ENCODE measurements at regions not wholly inside any gene's neighbourhood (a gene's known extent, or its start where the extent isn't known, plus 50 kb on each side); places are given as distances from the start of the nearest gene placed in this dataset.
"Not testable (repeated sequence)": the region's sequence is repeated elsewhere in the genome, so short reads cannot be mapped to it uniquely, and the experiment has no call there.

DNA sequence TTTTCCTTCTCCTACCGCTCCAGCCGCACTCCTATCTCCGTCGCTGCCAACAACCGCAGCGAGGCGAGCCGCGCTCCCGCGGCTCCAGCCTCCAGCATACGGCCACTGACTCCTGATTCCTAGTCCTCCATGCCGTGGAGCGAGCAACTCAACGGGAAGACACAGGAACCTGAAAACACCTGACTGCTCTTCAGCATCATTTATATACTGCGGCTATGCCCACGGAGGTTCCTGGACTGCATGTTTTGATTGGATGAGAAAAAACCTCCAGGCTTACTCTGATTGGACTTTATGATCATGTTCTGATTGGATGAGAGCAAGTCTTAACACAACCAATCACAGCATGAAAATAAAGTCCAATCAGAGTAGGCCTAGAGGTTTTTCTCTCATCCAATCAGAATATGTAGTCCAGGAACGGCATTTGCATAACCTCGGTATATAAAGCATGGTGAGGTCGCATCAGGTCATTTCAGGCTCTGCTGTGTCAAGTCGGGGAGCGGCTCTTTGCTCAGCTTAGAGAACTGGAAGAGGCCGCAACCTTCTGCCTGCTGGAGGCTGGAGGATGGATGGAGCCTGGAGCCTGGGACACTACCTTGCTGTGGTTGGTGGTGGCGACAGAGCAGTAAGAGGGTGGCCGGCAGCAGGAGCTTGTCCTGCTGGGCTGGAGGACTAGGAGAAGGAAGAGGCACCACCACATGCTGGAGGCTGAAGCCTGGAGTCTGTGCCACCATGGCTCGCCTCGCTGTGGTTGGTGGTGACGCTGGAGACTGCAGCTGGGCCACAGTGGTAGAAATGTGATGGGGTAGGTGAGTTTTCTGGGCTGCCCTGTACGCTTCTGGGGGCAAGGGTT, 204.6 kb upstream of the WSB1 start (continued):
- TF ChIP-seq, protein P1, sequence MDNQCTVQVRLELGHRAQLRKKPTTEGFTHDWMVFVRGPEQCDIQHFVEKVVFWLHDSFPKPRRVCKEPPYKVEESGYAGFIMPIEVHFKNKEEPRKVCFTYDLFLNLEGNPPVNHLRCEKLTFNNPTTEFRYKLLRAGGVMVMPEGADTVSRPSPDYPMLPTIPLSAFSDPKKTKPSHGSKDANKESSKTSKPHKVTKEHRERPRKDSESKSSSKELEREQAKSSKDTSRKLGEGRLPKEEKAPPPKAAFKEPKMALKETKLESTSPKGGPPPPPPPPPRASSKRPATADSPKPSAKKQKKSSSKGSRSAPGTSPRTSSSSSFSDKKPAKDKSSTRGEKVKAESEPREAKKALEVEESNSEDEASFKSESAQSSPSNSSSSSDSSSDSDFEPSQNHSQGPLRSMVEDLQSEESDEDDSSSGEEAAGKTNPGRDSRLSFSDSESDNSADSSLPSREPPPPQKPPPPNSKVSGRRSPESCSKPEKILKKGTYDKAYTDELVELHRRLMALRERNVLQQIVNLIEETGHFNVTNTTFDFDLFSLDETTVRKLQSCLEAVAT (IDR thresholded peaks at IDR 0.05): peak; percentile 93 to 95
- TF ChIP-seq MEF2A (IDR thresholded peaks at IDR 0.05; ENCODE audit: control insufficient read depth, low read depth, low read length): peak; percentile 2; the same call in 1 of the 2 replicates
- TF ChIP-seq NBN (IDR thresholded peaks at IDR 0.05; ENCODE audit: low read depth): peak; percentile 57; the same call in 1 of the 2 replicates
- 0 out of 2 replicates have a peak, but pooled peaks have one; percentile 34 for TF ChIP-seq FOXP1 (CRISPR knock-in tag; IDR thresholded peaks at IDR 0.05)
- TF ChIP-seq POLR2H (tag; IDR thresholded peaks at IDR 0.05; ENCODE audit: low read depth): peak; percentile 98
- TF ChIP-seq CREB1 (IDR thresholded peaks at IDR 0.05): peak; percentile 25; the same call in 1 of the 2 replicates
- TF ChIP-seq CREB1 (CRISPR knock-in tag; IDR thresholded peaks at IDR 0.05): 0 out of 2 replicates have a peak, but pooled peaks have one; percentile 19
- TF ChIP-seq, protein P2, sequence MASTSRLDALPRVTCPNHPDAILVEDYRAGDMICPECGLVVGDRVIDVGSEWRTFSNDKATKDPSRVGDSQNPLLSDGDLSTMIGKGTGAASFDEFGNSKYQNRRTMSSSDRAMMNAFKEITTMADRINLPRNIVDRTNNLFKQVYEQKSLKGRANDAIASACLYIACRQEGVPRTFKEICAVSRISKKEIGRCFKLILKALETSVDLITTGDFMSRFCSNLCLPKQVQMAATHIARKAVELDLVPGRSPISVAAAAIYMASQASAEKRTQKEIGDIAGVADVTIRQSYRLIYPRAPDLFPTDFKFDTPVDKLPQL (IDR thresholded peaks at IDR 0.05; ENCODE audit: extremely low read depth, insufficient read length): peak; percentile 81
- peak; percentile 77 for TF ChIP-seq FIP1L1 (IDR thresholded peaks at IDR 0.05; ENCODE audit: low read depth, low read length, poor library complexity, severe bottlenecking)
- TF ChIP-seq CBFB (CRISPR knock-in tag; IDR thresholded peaks at IDR 0.05): peak; percentile 82; the same call in 1 of the 2 replicates
- TF ChIP-seq, protein P3, sequence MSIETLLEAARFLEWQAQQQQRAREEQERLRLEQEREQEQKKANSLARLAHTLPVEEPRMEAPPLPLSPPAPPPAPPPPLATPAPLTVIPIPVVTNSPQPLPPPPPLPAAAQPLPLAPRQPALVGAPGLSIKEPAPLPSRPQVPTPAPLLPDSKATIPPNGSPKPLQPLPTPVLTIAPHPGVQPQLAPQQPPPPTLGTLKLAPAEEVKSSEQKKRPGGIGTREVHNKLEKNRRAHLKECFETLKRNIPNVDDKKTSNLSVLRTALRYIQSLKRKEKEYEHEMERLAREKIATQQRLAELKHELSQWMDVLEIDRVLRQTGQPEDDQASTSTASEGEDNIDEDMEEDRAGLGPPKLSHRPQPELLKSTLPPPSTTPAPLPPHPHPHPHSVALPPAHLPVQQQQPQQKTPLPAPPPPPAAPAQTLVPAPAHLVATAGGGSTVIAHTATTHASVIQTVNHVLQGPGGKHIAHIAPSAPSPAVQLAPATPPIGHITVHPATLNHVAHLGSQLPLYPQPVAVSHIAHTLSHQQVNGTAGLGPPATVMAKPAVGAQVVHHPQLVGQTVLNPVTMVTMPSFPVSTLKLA (conservative IDR thresholded peaks at IDR 0.05): peak; percentile 68 to 75
- TF ChIP-seq, protein P4, sequence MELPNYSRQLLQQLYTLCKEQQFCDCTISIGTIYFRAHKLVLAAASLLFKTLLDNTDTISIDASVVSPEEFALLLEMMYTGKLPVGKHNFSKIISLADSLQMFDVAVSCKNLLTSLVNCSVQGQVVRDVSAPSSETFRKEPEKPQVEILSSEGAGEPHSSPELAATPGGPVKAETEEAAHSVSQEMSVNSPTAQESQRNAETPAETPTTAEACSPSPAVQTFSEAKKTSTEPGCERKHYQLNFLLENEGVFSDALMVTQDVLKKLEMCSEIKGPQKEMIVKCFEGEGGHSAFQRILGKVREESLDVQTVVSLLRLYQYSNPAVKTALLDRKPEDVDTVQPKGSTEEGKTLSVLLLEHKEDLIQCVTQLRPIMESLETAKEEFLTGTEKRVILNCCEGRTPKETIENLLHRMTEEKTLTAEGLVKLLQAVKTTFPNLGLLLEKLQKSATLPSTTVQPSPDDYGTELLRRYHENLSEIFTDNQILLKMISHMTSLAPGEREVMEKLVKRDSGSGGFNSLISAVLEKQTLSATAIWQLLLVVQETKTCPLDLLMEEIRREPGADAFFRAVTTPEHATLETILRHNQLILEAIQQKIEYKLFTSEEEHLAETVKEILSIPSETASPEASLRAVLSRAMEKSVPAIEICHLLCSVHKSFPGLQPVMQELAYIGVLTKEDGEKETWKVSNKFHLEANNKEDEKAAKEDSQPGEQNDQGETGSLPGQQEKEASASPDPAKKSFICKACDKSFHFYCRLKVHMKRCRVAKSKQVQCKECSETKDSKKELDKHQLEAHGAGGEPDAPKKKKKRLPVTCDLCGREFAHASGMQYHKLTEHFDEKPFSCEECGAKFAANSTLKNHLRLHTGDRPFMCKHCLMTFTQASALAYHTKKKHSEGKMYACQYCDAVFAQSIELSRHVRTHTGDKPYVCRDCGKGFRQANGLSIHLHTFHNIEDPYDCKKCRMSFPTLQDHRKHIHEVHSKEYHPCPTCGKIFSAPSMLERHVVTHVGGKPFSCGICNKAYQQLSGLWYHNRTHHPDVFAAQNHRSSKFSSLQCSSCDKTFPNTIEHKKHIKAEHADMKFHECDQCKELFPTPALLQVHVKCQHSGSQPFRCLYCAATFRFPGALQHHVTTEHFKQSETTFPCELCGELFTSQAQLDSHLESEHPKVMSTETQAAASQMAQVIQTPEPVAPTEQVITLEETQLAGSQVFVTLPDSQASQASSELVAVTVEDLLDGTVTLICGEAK (IDR thresholded peaks at IDR 0.05): not testable (repeated sequence)
- TF ChIP-seq, protein P4 (CRISPR knock-in tag; IDR thresholded peaks at IDR 0.05): peak; percentile 29; the same call in 1 of the 2 replicates

All from K562 (cell line).